ENCODE measurements at regions not wholly inside any gene's neighbourhood (a gene's known extent, or its start where the extent isn't known, plus 50 kb on each side); places are given as distances from the start of the nearest gene placed in this dataset.

DNA sequence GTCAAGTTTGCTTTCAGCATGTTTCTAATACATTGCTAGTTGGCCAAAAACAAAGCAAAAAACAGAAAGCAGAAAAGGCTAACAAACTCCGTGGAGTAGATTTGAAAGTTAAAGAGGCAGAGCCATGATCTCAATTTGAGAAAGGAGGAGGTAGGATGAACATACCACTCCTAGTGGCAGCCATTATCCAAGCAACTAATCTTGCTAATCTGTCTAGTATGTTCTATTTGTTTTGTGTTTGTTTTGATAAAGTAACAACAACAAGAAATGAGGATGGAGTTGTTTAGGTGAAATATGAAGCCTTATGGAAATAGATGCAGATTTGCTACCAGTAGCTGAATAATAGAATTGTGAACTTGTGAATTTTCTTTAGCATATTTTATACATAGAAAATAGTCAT, 295.5 kb upstream of the PRDM1 start:
- TF ChIP-seq, protein P1, sequence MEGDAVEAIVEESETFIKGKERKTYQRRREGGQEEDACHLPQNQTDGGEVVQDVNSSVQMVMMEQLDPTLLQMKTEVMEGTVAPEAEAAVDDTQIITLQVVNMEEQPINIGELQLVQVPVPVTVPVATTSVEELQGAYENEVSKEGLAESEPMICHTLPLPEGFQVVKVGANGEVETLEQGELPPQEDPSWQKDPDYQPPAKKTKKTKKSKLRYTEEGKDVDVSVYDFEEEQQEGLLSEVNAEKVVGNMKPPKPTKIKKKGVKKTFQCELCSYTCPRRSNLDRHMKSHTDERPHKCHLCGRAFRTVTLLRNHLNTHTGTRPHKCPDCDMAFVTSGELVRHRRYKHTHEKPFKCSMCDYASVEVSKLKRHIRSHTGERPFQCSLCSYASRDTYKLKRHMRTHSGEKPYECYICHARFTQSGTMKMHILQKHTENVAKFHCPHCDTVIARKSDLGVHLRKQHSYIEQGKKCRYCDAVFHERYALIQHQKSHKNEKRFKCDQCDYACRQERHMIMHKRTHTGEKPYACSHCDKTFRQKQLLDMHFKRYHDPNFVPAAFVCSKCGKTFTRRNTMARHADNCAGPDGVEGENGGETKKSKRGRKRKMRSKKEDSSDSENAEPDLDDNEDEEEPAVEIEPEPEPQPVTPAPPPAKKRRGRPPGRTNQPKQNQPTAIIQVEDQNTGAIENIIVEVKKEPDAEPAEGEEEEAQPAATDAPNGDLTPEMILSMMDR (IDR thresholded peaks at IDR 0.05; ENCODE audit: low read depth, low read length): no peak
- no peak for TF ChIP-seq POLR2A (IDR thresholded peaks at IDR 0.05; ENCODE audit: extremely low read depth, insufficient read length)
